ENCODE measurements at regions not wholly inside any gene's neighbourhood (a gene's known extent, or its start where the extent isn't known, plus 50 kb on each side); places are given as distances from the start of the nearest gene placed in this dataset.

DNA sequence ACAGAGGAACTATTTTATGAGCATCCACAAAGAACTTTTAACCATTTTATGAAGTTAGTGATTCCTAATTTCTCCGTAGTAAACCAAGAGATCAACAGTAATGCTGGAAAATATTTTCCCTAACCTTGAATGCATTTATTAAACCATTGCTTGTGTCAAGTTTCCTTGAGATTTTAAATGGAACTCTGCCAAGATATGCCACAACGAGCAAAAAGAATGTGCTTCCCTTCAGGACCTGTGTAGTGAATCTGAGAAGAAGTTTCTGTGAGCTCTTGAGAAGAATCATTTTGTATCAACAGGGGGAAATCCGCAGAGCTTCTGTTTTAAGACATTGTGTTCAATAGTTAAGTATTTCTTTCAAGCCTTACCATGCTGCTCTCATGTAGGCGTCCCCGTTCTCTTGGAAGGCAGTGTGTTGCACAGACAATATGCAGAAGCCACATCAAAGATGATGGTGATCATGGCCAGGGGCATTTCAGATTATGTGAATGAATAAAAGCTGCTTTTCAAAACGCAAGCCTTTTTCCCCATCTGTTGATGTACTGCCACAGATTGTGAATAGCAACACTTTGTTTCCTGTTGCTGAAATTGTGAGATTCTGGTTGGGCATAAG, 439.8 kb downstream of the BMP2 start:
- in situ Hi-C loops (cut with HindIII; ENCODE audit: low sequenced_read_pairs), result no loop called here
- DNase-seq (ENCODE audit: low spot score), result no peak

DNA sequence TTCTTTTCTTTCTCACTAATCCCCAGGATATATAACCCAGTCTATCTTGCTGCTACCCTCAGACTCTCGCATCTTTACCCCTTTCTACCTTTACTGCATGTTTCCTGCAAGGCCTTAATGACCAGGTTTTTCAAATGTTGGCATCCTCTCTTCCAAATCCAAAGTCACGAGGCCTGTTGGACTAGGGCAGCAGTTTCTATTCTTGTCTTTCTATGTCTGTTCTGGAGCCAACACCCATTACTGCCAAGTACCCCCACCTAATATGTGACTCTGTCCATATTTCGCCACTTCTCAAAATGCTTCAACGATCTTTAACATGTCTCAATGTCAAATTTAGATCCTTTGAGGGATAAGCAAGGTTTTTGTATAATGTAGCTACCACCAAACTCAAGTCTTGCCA, 443.4 kb downstream of the BMP2 start:
- in situ Hi-C loops (cut with HindIII; ENCODE audit: low sequenced_read_pairs), result no loop called here
- no peak for DNase-seq (ENCODE audit: low spot score)

DNA sequence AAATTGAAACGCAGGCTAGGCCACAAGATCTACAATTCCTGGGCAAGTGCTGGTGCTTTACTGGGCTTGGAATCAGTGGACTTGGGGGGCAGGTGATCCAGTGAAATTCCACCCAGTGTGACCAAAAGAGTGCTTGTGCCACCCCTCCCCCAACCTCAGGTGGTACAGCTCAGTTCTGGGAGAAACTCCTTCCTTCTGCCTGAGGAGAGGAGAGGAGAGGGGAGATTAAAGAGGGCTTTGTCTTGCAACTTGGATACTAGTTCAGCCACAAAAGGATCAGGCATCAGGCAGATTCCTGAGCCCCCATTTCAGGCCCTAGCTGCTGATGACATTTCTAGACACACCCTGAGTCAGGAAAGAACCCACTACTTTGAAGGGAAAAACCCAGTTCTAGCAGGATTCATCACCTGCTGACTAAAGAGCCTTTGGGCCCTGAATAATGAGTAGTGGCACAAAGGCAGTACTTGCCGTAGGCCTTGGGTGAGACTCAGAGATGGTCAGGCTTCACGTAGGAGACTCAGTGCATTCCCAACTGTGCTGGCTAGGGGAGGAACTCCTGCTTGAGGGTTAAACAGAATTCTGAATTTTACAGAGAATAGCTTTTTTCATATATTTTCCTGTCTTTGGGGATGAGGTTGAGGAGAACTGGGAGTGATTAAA, 446.7 kb downstream of the BMP2 start:
- no peak for DNase-seq (ENCODE audit: low spot score)
- in situ Hi-C loops (cut with HindIII; ENCODE audit: low sequenced_read_pairs), result no loop called here

DNA sequence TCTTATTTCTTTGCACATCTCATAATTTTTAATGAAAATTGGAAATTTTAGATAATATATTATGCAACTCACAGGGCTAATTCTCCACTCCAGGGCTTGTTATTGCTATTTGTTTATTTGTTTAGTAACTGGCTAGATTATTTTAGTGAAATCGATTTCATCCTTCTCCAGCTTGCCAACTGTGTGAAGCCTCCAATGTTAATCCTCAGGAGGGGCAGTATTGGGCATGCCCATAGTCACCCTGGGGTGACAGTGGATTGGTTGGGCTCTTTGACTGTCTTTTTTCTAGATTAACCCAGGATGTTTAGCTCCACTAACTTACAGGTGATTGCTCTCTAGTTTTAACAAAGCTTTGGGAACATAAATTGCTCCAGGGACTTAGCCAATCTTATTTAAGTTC, 450.1 kb downstream of the BMP2 start:
- no peak for DNase-seq (ENCODE audit: low spot score)
- in situ Hi-C loops (cut with HindIII; ENCODE audit: low sequenced_read_pairs), result no loop called here

DNA sequence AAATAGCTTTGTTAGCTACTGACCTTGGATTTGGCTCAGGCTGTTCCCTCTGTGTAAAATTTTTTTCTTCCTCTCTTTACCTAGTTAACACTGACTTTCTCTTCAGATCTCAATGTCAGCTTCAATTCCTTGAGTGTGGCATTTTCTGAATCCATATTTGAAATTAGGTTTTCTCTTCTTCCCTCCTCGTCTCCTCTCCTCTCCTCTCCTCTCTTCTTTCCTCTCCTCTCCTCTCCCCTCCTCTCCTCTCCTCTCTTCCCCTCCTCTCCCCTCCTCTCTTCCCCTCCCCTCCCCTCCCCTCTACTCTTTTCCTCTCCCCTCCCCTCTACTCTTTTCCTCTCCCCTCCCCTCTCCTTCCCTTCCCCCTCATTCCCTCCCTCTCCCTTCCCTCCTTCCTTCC, 453.3 kb downstream of the BMP2 start:
- no peak for DNase-seq (ENCODE audit: low spot score)
- in situ Hi-C loops (cut with HindIII; ENCODE audit: low sequenced_read_pairs), result no loop called here

- DNase-seq (ENCODE audit: low spot score), result no peak
- in situ Hi-C loops (cut with HindIII; ENCODE audit: low sequenced_read_pairs), result no loop called here
These were observed 458.7 kb downstream of the BMP2 start for GRCh38 chr20:7226156-7226555.

DNA sequence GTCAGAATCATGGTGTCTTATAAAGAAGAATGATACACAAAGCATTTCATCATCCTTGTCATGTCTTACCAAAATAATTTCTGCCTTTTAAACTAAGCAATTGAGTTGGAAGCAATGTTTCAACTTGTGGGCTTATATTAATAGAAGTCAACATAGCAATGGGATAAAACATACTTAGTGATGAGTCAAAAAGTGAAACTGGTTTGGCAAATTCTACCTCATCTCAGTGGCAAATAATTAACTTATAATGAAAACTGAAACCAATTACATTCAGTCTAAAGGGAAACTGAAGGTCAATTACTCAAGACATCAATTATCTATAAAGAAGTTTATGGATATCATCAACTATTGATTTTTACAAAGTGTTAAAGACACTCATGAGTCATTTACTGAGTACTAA, 463.8 kb downstream of the BMP2 start:
- in situ Hi-C loops (cut with HindIII; ENCODE audit: low sequenced_read_pairs), result no loop called here
- DNase-seq (ENCODE audit: low spot score), result no peak

GRCh38 chr20:7232796-7233195, 465.3 kb downstream of the BMP2 start:
- in situ Hi-C loops (cut with HindIII; ENCODE audit: low sequenced_read_pairs), result no loop called here
- DNase-seq (ENCODE audit: low spot score), result no peak

DNA sequence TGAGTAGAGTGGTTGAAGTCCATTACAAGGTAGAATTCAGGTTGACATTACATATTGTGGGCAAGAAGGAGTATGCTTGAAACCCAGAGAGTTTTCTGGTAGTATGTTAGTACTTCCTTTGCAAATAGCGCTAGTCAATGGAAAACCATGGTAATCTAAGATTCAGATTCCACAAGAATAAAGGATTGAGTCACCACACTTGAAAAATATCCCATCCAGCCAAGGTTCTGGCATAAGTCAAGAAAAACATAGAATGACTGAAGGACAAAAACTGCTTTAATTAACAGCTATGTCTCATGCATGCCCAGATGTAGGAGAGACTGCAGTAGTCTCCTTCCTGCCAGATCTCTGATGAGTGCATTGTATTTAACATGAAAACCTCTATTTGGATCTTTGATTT, 469.8 kb downstream of the BMP2 start:
- DNase-seq (ENCODE audit: low spot score), result no peak
- in situ Hi-C loops (cut with HindIII; ENCODE audit: low sequenced_read_pairs), result no loop called here

GRCh38 chr20:7240490-7240889, 473.0 kb downstream of the BMP2 start:
- DNase-seq (ENCODE audit: low spot score), result no peak
- in situ Hi-C loops (cut with HindIII; ENCODE audit: low sequenced_read_pairs), result no loop called here

- in situ Hi-C loops (cut with HindIII; ENCODE audit: low sequenced_read_pairs), result no loop called here
These were observed 481.1 kb downstream of the BMP2 start for GRCh38 chr20:7248281-7249201.

DNA sequence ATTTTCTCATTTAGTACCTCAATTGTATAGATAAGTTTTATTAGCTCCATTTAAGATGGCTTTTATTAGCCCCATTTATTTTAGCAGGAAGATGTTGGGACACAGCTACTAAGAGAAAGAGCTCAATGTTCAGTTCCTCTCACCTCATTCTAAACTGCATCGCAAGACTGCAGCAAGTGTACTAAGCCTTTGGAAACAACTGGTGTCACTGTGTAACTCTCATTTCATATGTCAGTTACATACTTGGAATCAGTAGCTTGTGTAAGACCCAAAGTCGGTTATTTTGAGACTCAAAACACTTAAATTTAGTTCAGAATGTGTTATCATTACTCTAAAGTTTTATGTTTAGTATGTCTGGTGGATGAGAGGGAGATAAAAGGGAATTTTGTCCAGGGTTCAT, 482.9 kb downstream of the BMP2 start:
- in situ Hi-C loops (cut with HindIII; ENCODE audit: low sequenced_read_pairs), result no loop called here
- DNase-seq (ENCODE audit: low spot score), result no peak

More at GRCh38 chr20:7248281-7249201, 481.1 kb downstream of the BMP2 start:
- DNase-seq (ENCODE audit: low spot score), result no peak

GRCh38 chr20:7257099-7257498, 489.6 kb downstream of the BMP2 start:
- no peak for DNase-seq (ENCODE audit: low spot score)
- in situ Hi-C loops (cut with HindIII; ENCODE audit: low sequenced_read_pairs), result no loop called here

- in situ Hi-C loops (cut with HindIII; ENCODE audit: low sequenced_read_pairs), result no loop called here
- DNase-seq (ENCODE audit: low spot score), result no peak
These were observed 490.4 kb downstream of the BMP2 start for GRCh38 chr20:7257692-7258466.

DNA sequence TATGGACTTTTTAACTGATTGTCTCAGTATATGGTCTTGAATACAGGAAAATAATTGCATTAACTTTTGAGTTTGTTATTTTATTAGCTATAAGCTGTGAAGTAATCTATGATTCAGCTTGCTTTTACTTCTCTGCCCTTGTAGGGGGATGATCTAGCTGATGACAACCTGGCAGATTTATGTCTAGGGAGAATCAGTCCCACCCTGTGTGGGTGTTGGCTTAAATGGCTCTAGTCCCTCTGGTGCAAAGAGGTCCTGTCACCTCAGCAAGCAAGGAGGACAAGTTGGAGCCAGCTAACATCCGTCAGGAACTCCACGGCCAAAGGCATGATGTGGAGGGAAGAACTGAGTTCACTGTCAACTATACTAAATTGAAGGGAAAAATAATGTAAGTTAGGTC, 495.3 kb downstream of the BMP2 start:
- in situ Hi-C loops (cut with HindIII; ENCODE audit: low sequenced_read_pairs), result no loop called here
- no peak for DNase-seq (ENCODE audit: low spot score)

DNA sequence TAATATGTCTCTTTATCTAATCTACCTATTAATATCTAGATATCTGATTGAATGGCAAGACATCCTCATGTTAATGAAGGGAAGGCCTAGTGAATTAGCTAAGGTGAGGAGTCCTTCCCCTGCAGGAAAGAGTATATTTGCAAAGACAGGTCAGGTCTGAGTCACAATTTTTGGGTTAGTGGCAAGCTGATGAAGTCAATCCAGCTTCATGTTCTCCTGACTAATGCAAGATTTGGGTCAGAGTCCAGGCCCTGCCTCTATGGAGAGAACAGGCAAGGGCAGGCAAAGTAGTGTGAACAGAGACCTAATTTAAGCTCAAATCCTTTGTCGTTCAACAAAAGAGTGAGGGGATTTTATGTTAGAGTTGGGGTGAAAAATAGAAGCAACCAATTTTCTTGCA, 496.7 kb downstream of the BMP2 start:
- in situ Hi-C loops (cut with HindIII; ENCODE audit: low sequenced_read_pairs), result no loop called here

GRCh38 chr20:7269452-7269851, 502.0 kb downstream of the BMP2 start:
- no peak for DNase-seq (ENCODE audit: low spot score)
- in situ Hi-C loops (cut with HindIII; ENCODE audit: low sequenced_read_pairs), result no loop called here

More for the DNA sequence above, 496.7 kb downstream of the BMP2 start:
- DNase-seq (ENCODE audit: low spot score), result no peak

DNA sequence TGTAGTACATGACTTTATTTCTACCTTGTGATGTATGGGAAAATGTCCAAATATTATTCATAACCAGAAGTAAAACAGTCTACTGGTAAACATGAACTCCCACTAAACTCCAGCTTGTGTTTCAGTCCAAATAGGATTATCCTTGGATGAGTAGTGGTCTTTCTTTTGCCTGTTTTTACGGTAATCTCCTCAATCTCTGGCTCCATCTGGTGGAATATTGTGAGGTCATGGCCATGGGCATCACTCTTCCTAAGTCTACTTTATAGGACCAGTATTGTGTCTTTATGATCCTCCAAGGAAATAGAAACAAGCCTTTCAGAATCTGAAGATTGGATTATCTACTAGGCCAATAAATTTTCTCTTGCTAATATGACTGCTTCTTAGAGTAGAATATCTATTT, 505.0 kb downstream of the BMP2 start:
- no peak for DNase-seq (ENCODE audit: low spot score)
- in situ Hi-C loops (cut with HindIII; ENCODE audit: low sequenced_read_pairs), result no loop called here

DNA sequence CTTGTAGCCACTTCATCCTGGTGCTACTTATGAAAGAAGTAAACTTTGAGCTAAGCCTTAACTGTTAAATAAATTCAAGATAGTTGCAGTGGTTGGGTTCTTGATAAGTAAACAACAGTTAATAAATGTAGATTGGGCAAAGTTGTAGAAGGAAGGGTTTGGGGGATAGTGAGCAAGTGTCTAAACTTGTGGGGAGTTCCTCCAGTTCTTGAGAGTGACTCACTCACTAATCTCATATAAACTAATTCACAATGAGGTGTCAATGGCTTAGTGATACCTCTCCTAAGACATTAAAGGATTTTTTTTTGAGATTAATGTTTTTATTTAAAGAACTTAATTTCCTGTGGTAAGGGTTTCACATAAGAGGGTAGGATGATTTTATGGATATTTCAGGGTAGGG, 507.4 kb downstream of the BMP2 start:
- in situ Hi-C loops (cut with HindIII; ENCODE audit: low sequenced_read_pairs), result no loop called here
- DNase-seq (ENCODE audit: low spot score), result no peak
